ENCODE measurements at regions not wholly inside any gene's neighbourhood (a gene's known extent, or its start where the extent isn't known, plus 50 kb on each side); places are given as distances from the start of the nearest gene placed in this dataset.

- TF ChIP-seq RAD21 (IDR thresholded peaks at IDR 0.05 in 1 of 2, conservative IDR thresholded peaks at IDR 0.05 in 1 of 2; ENCODE audit: low read depth in 2 of 2, low read length in 2 of 2) (no peak), CTCF (IDR thresholded peaks at IDR 0.05; ENCODE audit: control extremely low read depth in 1 of 3, insufficient read depth in 1 of 3, low read depth in 1 of 3, low read length in 3 of 3) (no peak), SIRT6 (IDR thresholded peaks at IDR 0.05; ENCODE audit: low read length) (no peak), SUZ12 (IDR thresholded peaks at IDR 0.05; ENCODE audit: low read length) (no peak), BACH1 (IDR thresholded peaks at IDR 0.05; ENCODE audit: low read length) (no peak)
Observed at GRCh38 chr5:152855441-152855840, 450.4 kb upstream of the NMUR2 start (continued).
